ENCODE measurements at regions not wholly inside any gene's neighbourhood (a gene's known extent, or its start where the extent isn't known, plus 50 kb on each side); places are given as distances from the start of the nearest gene placed in this dataset.

DNA sequence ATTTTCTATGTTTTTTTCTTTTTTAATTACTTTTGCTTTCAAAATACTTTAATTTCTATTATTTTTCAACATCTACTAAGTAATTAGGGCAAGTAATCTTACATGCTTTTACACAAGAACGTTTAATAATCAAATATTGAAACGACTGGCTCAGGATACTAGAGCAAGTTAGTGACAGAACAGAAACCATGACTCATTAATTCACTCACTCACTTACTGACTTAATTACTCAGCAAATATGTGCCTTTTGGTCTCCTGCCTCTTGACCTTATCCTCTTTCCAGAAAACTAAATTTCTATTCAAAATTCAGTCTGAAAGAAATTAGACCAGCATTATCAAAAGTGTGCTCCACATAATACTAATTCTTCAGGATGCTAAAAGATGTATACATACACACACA lies 314.9 kb upstream of the TEX13C start:
- H3K9ac ChIP-seq (ENCODE audit: low read length) = no peak overlapping the region
- H3K27ac ChIP-seq (ENCODE audit: low read length) = no peak overlapping the region
- H3K4me1 ChIP-seq (ENCODE audit: control insufficient read depth, low read depth, low read length) = peaks cover 3% of the 10 kb centered on the region
- H3K27me3 ChIP-seq (ENCODE audit: control insufficient read depth, insufficient read depth, low read length) = no peaks in the 10 kb centered on the region
- no peak overlapping the region for H3K4me3 ChIP-seq (ENCODE audit: low read length)
- no peaks in the 10 kb centered on the region for H3K36me3 ChIP-seq (ENCODE audit: control insufficient read depth, low read depth, low read length)
- peaks cover 3% of the 10 kb centered on the region for H3K9me3 ChIP-seq (ENCODE audit: control insufficient read depth, low read depth, low read length)

DNA sequence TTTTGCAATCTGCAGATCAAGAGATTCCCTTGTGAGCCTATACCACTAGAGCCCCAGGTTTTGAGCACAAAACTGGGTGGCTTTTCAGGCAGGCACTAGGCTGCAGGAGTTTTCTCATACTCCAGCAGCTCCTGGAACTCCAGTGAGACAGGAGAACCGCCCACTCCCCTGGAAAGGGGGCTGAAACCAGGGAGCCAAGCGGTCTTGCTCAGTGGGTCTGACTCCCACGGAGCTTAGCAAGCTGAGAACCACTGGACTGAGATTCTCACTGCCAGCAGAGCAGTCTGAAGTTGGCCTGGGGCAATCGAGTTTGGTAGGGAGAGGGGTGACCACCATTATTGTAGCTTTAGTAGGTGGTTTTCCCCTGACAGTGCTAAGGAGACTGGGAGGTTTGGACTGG lies 313.8 kb upstream of the TEX13C start:
- Histone ChIP-seq H3K36me3 (ENCODE audit: control insufficient read depth, low read depth, low read length) (no peaks in the 10 kb centered on the region), H3K27ac (ENCODE audit: low read length) (no peak overlapping the region), H3K9me3 (ENCODE audit: control insufficient read depth, low read depth, low read length) (peaks cover 3% of the 10 kb centered on the region), H3K9ac (ENCODE audit: low read length) (no peak overlapping the region), H3K4me1 (ENCODE audit: control insufficient read depth, low read depth, low read length) (no peaks in the 10 kb centered on the region), H3K27me3 (ENCODE audit: control insufficient read depth, insufficient read depth, low read length) (no peaks in the 10 kb centered on the region), H3K4me3 (ENCODE audit: low read length) (no peak overlapping the region)

DNA sequence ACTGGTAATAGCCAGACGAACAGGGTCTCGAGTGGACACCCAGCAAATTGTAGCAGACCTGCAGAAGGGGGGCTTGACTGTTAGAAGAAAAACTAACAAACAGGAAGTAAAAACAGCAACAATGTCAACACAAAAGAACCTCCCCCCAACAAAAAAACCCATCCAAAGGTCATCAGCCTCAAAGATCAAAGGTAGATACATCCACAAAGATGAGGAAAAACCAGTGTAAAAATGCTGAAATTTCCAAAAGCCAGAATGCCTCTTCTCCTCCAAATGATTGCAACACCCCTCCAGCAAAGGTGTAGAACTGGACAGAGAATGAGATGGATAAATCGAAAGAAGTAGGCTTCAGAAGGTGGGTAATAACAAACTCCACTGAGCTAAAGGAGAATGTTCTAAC lies 313.0 kb upstream of the TEX13C start:
- no peaks in the 10 kb centered on the region for H3K4me1 ChIP-seq (ENCODE audit: control insufficient read depth, low read depth, low read length)
- no peaks in the 10 kb centered on the region for H3K27me3 ChIP-seq (ENCODE audit: control insufficient read depth, insufficient read depth, low read length)
- no peaks in the 10 kb centered on the region for H3K36me3 ChIP-seq (ENCODE audit: control insufficient read depth, low read depth, low read length)
- peaks cover 3% of the 10 kb centered on the region for H3K9me3 ChIP-seq (ENCODE audit: control insufficient read depth, low read depth, low read length)
- no peak overlapping the region for H3K27ac ChIP-seq (ENCODE audit: low read length)
- no peak overlapping the region for H3K4me3 ChIP-seq (ENCODE audit: low read length)
- no peak overlapping the region for H3K9ac ChIP-seq (ENCODE audit: low read length)

DNA sequence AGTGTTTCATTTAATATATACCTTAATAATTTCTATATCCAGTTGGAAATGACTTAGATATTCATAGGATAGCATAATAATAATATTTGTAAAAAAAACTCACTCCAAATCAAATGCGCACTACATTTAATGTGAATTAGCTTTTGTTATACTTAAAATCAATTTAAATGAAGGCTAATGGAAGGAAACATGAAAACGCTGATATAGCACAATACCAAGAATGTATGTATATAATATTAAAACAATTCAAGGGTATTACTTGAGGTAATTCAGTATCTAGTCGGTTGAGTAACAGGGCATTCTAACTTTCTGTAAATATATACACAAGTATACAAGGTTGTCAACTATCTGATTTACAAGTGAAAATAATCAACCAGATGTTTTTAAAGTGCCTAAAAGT lies 307.1 kb upstream of the TEX13C start:
- no peaks in the 10 kb centered on the region for H3K4me1 ChIP-seq (ENCODE audit: control insufficient read depth, low read depth, low read length)
- no peaks in the 10 kb centered on the region for H3K27me3 ChIP-seq (ENCODE audit: control insufficient read depth, insufficient read depth, low read length)
- no peaks in the 10 kb centered on the region for H3K36me3 ChIP-seq (ENCODE audit: control insufficient read depth, low read depth, low read length)
- peaks cover 9% of the 10 kb centered on the region for H3K9me3 ChIP-seq (ENCODE audit: control insufficient read depth, low read depth, low read length)
- no peak overlapping the region for H3K4me3 ChIP-seq (ENCODE audit: low read length)
- H3K27ac ChIP-seq (ENCODE audit: low read length) = no peak overlapping the region
- no peak overlapping the region for H3K9ac ChIP-seq (ENCODE audit: low read length)

DNA sequence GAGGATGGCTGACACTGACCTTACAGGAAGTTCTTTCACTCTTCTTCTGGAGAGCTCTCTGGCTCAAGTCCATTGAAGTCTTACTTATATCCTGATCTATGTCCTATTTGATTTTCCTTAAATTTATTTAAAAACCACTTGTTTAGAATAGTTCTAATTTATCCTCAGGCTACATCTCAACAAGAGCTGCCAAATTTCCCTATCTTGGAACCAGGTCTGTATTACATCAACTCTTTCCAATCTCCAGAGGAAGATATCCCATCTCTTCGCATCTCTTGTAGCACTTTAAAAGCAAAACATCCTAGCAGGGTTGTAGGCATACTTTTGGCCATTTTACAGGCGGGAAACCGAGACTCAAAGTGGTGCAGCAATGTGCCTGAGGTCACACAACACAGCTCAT lies 290.5 kb upstream of the TEX13C start:
- H3K9ac ChIP-seq (ENCODE audit: low read length) = no peak overlapping the region
- no peak overlapping the region for H3K27ac ChIP-seq (ENCODE audit: low read length)
- H3K9me3 ChIP-seq (ENCODE audit: control insufficient read depth, low read depth, low read length) = peaks cover 8% of the 10 kb centered on the region
- no peak overlapping the region for H3K4me3 ChIP-seq (ENCODE audit: low read length)
- no peaks in the 10 kb centered on the region for H3K36me3 ChIP-seq (ENCODE audit: control insufficient read depth, low read depth, low read length)
- H3K27me3 ChIP-seq (ENCODE audit: control insufficient read depth, insufficient read depth, low read length) = no peaks in the 10 kb centered on the region
- H3K4me1 ChIP-seq (ENCODE audit: control insufficient read depth, low read depth, low read length) = no peaks in the 10 kb centered on the region
